ENCODE measurements at regions not wholly inside any gene's neighbourhood (a gene's known extent, or its start where the extent isn't known, plus 50 kb on each side); places are given as distances from the start of the nearest gene placed in this dataset.

DNA sequence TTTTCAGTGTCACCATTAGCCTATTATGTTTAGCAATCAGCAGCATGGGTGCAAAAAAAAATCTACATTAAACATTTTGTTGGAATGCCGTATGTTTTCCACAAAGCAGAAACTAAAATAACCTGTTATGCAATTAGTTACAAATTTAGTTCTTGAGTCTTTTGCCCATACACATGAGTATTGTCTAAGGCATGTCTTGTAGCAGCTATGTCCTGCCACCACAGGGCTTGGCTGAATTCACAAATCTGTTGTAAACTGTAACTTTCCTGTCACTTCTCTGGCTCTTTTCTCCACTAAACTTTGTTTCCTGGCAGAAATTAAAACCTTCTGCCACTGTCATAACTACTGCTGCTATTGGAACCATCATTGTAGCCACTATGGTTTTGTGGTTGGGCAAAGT lies 277.9 kb upstream of the SPRY2 start:
- H3K79me2 ChIP-seq (ENCODE audit: insufficient read depth, low read length) = no peaks in the 10 kb centered on the region
- TF ChIP-seq, protein P1, sequence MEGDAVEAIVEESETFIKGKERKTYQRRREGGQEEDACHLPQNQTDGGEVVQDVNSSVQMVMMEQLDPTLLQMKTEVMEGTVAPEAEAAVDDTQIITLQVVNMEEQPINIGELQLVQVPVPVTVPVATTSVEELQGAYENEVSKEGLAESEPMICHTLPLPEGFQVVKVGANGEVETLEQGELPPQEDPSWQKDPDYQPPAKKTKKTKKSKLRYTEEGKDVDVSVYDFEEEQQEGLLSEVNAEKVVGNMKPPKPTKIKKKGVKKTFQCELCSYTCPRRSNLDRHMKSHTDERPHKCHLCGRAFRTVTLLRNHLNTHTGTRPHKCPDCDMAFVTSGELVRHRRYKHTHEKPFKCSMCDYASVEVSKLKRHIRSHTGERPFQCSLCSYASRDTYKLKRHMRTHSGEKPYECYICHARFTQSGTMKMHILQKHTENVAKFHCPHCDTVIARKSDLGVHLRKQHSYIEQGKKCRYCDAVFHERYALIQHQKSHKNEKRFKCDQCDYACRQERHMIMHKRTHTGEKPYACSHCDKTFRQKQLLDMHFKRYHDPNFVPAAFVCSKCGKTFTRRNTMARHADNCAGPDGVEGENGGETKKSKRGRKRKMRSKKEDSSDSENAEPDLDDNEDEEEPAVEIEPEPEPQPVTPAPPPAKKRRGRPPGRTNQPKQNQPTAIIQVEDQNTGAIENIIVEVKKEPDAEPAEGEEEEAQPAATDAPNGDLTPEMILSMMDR (IDR thresholded peaks at IDR 0.05; ENCODE audit: extremely low read depth, low read depth, low read length) = no peak
- H3K4me3 ChIP-seq (ENCODE audit: insufficient read depth, low read length) = no peak overlapping the region
- no peak for DNase-seq (ENCODE audit: insufficient read length, low spot score, missing footprints)
- no peak overlapping the region for H3K4me2 ChIP-seq (ENCODE audit: insufficient read depth, low read length)
- no peaks in the 10 kb centered on the region for H3K4me1 ChIP-seq (ENCODE audit: insufficient read depth, low read length)
- no peaks in the 10 kb centered on the region for H3K36me3 ChIP-seq (ENCODE audit: insufficient read depth, low read length)
- no peaks in the 10 kb centered on the region for H4K20me1 ChIP-seq (ENCODE audit: insufficient read depth, low read length)
- H3K27ac ChIP-seq (ENCODE audit: low read depth, low read length) = no peak overlapping the region
- H3K27me3 ChIP-seq (ENCODE audit: insufficient read depth, low read length) = no peaks in the 10 kb centered on the region
- H3K9me3 ChIP-seq (ENCODE audit: low read depth, low read length) = no peaks in the 10 kb centered on the region
- H2AFZ ChIP-seq (ENCODE audit: low read length) = no peak overlapping the region

DNA sequence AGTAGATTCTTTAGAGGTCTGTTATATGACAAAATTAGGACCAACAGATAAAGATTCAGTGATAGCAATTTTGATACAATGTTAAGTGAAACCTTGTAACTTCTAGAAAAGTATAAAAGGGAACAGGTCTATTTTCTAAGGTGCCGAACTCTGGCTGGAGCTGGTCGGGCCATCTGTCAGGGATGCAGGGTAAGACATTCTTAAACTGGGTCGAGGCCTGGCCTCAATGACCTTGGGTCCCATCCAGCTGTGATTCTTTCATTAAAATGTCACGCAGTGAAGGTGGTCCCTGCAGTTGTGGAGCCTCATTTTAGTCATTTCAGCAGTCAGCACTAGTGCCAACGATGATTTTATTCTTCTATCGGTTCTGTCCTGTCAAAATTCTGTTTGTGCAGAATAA lies 271.9 kb upstream of the SPRY2 start:
- Histone ChIP-seq H3K79me2 (ENCODE audit: insufficient read depth, low read length) (no peaks in the 10 kb centered on the region), H3K4me1 (ENCODE audit: insufficient read depth, low read length) (no peaks in the 10 kb centered on the region)

GRCh38 chr13:80611310-80611709 lies 270.4 kb upstream of the SPRY2 start:
- no peak overlapping the region for H3K4me2 ChIP-seq (ENCODE audit: insufficient read depth, low read length)
- no peaks in the 10 kb centered on the region for H3K36me3 ChIP-seq (ENCODE audit: insufficient read depth, low read length)
- no peak overlapping the region for H3K27ac ChIP-seq (ENCODE audit: low read depth, low read length)
- no peaks in the 10 kb centered on the region for H3K27me3 ChIP-seq (ENCODE audit: insufficient read depth, low read length)
- TF ChIP-seq, protein P1 (IDR thresholded peaks at IDR 0.05; ENCODE audit: extremely low read depth, low read depth, low read length) = no peak
- H3K4me1 ChIP-seq (ENCODE audit: insufficient read depth, low read length) = no peaks in the 10 kb centered on the region
- H3K4me3 ChIP-seq (ENCODE audit: insufficient read depth, low read length) = no peak overlapping the region
- H3K79me2 ChIP-seq (ENCODE audit: insufficient read depth, low read length) = no peaks in the 10 kb centered on the region
- DNase-seq (ENCODE audit: insufficient read length, low spot score, missing footprints) = no peak
- no peak overlapping the region for H2AFZ ChIP-seq (ENCODE audit: low read length)
- H3K9me3 ChIP-seq (ENCODE audit: low read depth, low read length) = no peaks in the 10 kb centered on the region
- H4K20me1 ChIP-seq (ENCODE audit: insufficient read depth, low read length) = no peaks in the 10 kb centered on the region

More for the DNA sequence above, 271.9 kb upstream of the SPRY2 start:
- no peaks in the 10 kb centered on the region for H4K20me1 ChIP-seq (ENCODE audit: insufficient read depth, low read length)
- no peak overlapping the region for H3K4me2 ChIP-seq (ENCODE audit: insufficient read depth, low read length)
- no peak overlapping the region for H3K4me3 ChIP-seq (ENCODE audit: insufficient read depth, low read length)
- no peak for DNase-seq (ENCODE audit: insufficient read length, low spot score, missing footprints)
- no peak overlapping the region for H3K27ac ChIP-seq (ENCODE audit: low read depth, low read length)
- no peak overlapping the region for H2AFZ ChIP-seq (ENCODE audit: low read length)
- no peaks in the 10 kb centered on the region for H3K36me3 ChIP-seq (ENCODE audit: insufficient read depth, low read length)
- TF ChIP-seq, protein P1 (IDR thresholded peaks at IDR 0.05; ENCODE audit: extremely low read depth, low read depth, low read length) = no peak
- H3K27me3 ChIP-seq (ENCODE audit: insufficient read depth, low read length) = no peaks in the 10 kb centered on the region
- no peaks in the 10 kb centered on the region for H3K9me3 ChIP-seq (ENCODE audit: low read depth, low read length)

DNA sequence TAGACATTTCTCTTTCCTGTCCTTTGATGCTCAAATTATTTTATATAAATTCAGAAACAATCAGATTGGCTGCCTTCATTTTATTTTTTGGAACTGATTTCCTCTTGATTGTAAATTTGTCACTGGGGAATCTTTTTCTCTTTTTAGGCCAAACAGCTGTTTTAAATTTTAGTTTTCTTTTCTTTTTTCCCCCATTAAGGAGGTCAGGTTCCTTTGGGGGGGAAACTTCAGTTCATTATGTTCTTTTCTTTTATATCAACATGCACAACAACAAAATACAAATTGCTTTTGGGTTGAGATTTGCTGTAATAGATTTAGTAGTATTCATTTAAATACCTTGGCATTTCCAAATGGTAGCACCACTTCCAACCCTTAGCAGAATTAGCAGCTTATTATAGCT lies 264.8 kb upstream of the SPRY2 start:
- no peak overlapping the region for H3K27ac ChIP-seq (ENCODE audit: low read depth, low read length)
- TF ChIP-seq, protein P1 (IDR thresholded peaks at IDR 0.05; ENCODE audit: extremely low read depth, low read depth, low read length) = no peak
- H3K4me3 ChIP-seq (ENCODE audit: insufficient read depth, low read length) = no peak overlapping the region
- H3K4me1 ChIP-seq (ENCODE audit: insufficient read depth, low read length) = no peaks in the 10 kb centered on the region
- no peaks in the 10 kb centered on the region for H3K9me3 ChIP-seq (ENCODE audit: low read depth, low read length)
- H3K36me3 ChIP-seq (ENCODE audit: insufficient read depth, low read length) = no peaks in the 10 kb centered on the region
- H3K79me2 ChIP-seq (ENCODE audit: insufficient read depth, low read length) = no peaks in the 10 kb centered on the region
- no peak overlapping the region for H2AFZ ChIP-seq (ENCODE audit: low read length)
- no peak for DNase-seq (ENCODE audit: insufficient read length, low spot score, missing footprints)
- H4K20me1 ChIP-seq (ENCODE audit: insufficient read depth, low read length) = no peaks in the 10 kb centered on the region
- H3K4me2 ChIP-seq (ENCODE audit: insufficient read depth, low read length) = no peak overlapping the region
- no peaks in the 10 kb centered on the region for H3K27me3 ChIP-seq (ENCODE audit: insufficient read depth, low read length)

Measured in osteoblast (primary cell).